HG03060 (cell line): ENCODE measurements at regions not wholly inside any gene's neighbourhood (a gene's known extent, or its start where the extent isn't known, plus 50 kb on each side); places are given as distances from the start of the nearest gene placed in this dataset.

Experiments used
- ATAC-seq: cut with Tn5 transposase; IDR thresholded peaks from one replicate; pipeline ENCODE4 v1.9.1; 2021; ENCODE audit warnings: low read depth, moderate number of reproducible peaks; ENCODE audit not compliant: unreplicated experiment

DNA sequence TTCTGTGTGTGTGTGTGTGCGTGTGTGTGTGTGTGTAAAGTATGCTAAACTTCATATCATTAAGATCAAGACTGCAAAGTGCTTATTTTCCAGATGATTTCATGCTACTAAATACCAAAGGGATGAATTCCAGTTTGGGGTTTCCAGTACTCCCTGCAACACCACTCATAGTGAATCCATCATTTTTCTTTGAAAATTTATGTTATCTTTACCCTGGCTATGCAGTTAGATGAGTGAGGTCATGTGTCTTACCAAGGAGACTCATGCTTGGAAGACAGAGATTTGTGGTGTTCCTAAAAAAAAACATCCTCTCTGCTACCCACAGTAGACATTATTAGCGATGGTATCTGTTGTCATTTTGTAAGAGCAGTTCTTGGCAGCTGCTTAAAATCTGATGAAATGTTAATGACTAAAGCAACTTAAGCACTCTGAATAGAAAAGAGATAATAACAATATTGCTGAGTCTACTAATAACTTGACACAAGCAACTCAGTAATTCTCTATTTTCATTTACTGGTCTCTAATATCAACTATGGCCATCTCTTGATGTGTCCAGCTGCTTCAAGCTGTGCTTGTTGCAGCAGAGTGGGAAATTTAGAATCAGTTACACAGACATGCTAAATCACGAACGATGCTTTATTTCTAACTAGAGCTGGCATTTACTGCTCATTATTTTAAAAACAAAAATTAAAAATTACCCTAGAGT is 1953.0 kb upstream of the IGFBP7 start:
- ATAC-seq = no peak

DNA sequence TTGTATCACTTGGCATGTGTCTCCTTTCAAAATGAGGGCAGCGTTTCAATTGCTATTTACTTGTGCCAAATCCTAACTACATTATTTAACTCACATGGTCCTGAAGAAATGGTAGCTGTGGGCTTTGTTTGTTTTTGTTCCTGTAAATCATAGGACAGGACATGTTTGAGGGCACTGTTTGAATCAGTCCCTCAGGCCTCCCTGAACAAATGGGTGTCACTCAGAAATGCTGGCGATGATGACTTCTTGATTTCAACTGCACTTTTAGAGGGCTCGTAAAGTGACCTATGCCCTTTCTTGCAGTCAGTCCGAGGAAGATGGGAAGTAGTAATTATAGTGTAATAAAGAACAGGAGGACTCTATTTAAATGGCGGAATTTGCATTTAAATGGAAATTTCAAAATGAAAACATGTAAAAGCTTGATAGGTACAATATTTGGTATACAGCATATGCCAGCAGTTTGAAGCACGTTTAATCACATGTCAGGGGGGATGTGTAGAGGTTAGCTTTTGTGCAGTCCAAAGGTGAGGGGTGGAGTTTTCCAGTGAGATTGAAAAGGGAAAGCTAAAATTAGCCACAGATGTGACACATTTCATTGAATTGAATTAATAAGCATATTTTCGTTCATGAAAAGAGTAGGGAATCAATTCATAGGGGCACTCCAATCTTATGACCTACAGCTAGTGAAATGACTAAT is 1958.7 kb upstream of the IGFBP7 start:
- no peak for ATAC-seq

DNA sequence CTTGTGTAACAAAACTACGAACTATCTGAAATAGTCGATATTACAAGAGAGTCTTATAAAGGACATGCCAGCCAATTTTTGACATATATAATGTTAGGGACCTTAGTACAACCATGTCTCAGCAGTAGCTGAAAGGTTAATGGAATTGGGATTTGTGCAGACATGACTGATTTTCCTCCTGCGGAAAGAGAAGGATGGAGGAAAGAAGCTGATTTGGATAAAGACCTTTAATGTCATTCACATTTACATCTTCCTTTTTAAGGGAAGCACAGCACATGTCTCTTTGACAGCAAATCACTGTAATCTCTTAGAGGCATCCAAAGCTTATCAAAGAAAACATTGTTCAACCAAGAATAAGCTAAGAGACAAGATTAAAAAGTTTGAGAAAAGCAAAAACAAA is 1976.2 kb upstream of the IGFBP7 start:
- no peak for ATAC-seq

DNA sequence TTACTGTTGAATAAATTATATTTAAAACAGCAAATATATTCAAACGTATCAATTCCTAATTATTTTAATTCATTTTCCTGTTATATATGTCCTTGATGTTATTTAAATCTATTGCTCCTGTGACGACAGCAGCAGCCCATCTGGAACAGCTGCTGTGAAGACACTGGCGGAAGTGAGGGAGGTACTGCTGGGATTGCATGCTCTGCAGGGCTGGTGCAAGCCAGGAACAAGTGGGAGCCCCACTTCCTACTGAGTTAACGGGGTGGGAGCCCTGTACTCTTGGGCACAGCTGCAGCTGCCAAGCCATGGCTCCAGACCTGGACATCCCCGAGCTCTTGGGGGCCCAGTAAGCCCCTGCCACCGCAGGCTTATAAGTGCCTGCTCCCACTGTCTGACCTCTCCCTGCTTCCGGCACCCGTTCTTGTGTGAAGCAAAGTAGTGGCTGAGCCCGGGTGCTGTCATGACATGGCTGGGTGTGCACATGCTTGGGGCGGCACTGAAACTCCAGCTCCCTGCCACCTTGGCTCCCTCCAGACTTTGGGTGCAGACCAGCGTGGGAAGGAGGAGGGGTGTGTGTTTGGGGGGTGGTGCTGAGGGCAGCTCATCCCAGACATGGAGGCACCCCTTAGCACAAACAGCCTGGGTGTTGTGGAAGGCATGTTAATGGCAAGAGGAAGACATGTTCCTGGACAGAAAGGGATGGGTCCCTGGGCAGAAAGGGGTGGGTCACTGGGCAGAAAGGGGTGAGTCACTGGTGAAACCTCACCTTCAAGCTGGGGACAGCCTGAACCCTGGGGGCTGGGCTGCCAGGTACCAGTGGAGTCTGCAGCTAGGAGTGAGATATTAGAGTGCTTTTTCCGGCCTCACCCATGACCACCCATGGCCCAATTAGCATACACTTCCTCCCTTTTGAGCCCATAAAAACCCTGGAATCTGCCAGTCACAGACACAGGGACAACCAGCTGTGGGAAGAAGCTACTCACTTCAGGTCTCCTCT is 1981.3 kb upstream of the IGFBP7 start:
- no peak for ATAC-seq

DNA sequence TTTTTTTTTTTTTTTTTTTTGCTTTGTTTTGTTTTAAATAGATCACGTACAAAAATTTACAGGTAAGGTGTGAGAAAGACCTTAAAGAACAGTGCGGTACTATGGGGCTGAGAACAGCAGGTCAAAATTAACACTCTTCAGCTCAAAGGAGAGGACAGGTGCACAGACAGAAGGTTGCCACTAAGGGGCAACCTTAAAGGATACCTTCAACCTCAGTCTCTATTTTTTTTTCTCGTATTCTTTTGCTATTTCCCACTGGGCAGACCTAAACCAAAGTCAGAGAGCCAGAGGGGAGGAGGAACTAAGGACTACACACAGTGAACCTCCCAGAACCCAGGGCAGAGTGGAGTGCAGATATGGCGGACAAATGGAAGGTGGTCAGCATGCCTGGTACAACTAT is 1984.3 kb upstream of the IGFBP7 start:
- ATAC-seq = no peak

DNA sequence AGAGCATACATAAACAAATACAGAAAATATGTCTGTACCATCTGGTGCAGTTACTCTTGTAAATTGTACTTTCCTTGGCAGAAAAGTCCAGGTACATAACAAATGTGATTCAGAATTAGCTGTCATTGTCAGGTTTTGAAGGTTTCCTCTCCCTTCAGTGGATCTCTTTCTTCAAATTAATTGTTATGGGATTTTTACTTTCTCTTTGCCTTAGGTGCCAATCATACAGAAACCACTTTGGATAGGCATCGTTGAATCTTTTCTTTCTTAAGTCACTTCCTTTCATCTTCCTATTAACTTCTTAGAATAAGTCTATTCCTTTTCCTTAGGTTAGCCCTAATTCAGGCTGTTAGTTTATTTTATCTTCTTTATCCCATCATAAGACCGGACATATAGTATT is 1992.1 kb upstream of the IGFBP7 start:
- no peak for ATAC-seq

DNA sequence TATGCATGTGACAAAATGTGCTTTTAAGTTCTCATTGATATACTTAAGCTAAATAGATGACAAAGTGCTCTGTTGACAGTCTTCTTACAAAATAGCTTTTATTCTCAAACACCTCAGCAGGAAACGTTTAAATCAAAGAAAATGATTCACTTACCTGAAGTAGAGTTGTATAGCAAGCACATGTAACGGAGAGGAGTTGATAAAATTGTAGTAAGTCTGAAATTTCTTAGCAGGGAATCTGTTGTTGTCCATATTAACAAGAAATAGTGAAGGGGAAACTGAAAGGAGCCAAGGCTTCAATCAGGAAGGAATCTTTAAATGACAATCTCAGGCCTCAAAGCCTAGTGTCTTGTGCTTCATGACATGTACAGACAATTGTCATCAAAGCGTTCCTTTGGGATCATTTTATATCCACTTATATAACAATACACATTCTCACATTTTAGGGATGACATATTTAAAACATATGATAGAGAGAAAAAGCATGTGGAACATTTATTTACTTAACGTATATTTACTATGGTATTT is 2010.2 kb upstream of the IGFBP7 start:
- no peak for ATAC-seq

DNA sequence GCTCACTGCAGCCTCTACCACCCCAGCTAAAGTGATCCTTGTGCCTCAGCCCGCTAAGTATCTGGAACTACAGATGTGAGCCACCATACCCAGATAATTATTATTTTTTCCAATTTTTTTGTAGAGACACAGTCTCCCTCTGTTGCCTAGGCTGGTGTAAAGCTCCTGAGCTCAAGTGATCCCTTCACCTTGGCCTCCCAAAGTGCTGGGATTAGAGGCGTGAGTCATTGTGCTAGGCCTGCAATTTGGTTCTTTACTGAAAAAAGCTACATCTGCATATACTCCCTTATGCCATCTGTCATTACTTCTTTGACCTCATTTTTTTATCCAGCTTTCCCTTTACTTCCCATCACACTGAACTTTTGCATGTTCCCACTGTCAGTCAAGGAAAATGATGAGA is 2012.4 kb upstream of the IGFBP7 start:
- ATAC-seq = no peak

DNA sequence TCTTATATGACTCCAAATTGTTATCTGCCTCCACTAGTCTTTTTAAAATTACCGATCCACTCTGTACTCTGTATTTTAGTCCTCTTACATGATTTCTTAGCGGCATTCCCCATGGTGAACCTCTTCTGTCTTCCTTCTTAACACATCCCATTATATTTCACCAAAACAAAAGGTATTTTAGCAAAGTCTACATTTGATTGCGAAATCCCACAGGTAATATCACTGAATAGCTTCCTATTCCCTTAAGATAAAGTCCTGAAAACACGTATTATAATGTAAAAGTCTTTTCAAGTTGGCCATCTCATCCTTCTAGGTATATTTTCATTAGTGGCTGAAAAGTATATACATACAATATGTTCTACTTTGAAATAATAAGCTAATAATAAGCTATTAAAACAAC is 2016.0 kb upstream of the IGFBP7 start:
- no peak for ATAC-seq

DNA sequence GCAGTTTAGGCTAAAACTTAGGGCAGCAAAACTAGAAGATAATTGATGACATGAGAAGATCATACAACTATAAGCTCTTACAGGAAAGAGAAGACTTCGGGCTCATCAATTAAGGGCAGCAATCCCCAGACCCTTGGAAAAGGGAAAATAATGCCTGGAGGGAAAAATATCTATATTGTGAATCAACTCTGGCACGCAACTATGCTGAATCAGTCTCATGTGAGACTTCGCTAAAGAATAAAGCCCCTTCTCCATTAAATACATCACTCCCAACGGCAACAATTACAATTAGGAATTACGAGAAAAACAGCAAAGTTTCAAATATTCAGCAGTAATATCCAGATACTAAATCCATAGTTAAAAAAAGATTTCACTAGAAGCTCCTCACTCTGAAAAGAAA is 2016.8 kb upstream of the IGFBP7 start:
- ATAC-seq = no peak

DNA sequence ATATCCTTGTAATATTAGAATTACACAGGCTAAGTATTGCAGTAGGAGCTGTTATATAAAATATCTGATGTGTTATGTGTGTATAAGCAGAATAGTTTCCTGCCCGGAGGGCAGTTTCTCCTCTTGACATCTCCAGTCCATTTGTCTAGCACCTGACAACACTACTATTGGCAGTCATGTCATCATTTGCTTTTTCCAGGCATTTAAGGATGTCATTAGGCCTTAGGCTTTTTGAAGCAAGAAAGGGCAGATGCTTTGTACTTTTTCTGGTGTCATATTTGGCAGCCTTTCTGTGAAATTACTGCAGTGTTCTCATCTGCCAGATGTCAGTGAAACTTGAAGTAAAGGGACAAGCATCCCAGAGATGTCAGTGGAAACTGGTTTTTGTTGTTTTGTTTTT is 2017.6 kb upstream of the IGFBP7 start:
- no peak for ATAC-seq

DNA sequence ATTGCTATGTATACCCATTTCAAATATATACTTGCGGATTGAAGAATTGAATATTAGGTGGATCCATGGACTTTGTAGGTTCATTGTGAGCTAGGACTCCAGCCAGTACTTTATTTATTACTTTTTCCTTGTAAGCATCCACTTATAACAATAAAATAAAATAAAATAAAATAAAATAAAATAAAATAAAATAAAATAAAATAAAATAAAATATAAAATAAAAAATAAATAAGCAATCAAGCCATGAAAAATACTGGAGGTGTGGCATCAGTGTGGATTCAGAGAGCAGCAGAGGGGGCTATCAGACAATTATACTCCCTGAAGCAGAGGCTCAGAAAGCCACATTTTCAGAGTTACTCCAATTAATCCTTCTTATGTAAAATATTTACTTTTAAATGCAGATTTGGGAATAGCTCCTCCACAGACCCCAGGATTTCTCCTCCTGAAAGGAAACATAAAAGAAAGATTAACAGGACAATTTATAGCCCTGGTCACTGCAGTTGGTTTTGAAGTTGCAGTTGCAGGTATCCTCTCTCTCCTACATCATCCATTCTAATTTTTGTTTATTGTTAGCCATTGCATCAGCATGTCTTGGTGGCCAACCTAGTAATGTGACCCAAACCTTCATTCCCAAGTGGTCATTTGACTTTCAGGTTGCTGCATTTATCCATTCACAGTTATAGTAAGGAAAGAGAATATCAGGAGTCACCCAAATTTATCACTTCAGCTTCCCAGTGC is 2025.2 kb upstream of the IGFBP7 start:
- no peak for ATAC-seq

DNA sequence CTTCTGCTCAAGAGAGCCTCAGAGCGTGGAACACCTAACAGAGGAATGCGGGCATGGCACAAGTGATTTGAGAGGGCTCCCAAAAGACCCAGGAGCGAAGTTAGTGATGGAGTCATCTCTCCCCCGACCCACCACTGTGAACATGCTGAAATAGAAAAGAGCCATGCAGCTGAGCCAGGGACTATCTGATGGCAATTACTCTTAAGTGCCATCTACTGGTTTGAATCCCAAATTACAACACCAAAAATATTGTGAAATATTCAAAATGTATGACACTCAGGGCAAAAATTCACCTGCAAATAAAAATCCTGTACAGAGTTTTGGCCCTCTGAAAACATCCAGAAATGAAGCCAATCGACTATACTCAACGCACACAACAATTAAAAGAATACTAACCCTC is 2038.9 kb upstream of the ADGRL3 start:
- ATAC-seq = no peak

DNA sequence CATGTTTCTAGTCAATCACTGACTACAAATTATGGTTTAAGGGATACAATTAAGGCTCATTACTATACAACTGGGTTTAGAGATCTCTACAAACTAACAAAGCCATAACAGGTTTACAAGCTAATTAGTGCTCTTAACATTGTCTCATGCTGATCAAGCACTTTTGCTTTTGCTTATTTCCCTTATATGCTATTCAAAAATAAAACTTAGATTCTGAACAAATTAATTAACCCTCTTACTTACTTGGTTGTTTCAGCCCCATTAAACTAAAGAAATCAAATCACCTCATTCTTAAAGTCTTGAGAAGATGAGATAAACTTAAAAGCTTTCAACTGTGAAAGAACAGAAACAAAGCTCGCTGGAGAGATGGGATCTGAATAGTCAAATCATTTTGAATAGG is 2024.5 kb upstream of the ADGRL3 start:
- ATAC-seq = no peak

DNA sequence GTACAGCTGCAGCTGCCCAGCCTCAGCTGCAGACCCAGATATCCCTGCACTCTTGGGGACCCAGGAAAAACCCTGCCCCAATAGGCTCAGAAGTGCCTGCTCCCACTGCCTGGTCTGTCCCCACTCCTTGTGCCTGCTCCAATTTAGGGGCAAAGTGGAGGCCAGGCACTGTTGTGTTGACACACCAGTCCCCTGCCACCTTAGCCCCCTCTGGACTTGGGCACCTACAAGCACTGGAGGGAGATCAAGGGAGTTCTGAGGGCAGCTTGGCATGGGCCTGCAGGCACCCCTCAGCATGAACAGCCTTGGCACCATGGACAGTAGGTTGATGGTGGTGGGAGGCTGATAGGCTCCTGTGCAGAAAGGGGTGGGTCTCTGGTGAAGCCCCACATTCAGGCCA is 2020.8 kb upstream of the ADGRL3 start:
- no peak for ATAC-seq

DNA sequence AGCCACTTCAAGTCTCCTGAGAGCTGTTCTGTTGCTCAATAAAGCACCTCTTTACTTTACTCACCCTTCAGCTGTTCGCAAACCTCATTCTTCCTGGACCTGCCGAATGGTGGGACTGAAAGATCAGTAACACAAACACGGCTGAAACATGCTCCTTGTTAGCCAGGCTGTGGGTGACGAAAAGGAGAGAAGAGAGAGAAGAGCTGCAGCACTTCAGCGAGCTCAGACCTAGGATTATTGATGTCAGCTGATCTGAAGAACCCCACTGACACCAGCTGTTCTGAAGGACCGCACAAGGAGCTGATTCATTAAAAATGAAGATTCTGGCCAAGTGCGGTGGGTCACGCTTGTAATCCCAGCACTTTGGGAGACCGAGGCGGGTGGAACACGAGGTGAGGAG is 2020.0 kb upstream of the ADGRL3 start:
- no peak for ATAC-seq

DNA sequence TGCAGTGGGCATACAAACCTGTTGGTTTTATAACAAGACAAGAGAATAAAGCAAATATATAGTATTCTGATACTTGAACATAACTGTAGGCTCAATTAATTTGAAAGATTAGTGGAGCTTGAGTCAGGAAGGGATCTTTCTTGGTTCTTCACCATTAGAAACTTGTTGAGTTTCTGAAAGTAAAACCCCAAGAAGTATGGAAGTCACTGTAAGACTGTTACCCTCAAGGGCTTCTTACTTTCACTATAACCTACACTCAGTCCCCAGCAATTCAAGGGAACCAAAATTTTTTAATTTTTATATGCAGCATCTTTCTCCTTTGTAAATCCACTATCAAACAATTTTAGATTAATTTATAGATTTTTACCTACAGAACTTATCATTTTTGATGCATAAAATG is 2019.2 kb upstream of the ADGRL3 start:
- ATAC-seq = no peak

DNA sequence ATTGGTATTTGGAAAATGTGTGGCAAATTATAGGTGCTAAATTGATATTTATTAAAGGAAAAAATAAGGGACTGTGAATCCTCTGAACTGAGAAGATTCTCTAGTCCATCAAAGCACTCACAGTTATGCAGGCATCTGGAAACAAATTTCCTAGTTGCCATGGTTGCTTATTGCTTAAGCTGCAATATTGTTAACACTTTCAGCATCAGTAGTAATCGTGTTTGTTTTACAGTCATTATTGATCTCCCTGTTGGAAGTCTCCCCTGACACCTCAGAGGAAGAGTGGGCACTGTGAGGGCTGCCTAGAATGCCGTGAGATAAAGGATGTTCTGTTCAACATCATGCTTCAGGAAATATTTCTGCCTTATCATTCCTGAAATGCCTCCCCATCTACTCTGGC is 2004.3 kb upstream of the ADGRL3 start:
- no peak for ATAC-seq

DNA sequence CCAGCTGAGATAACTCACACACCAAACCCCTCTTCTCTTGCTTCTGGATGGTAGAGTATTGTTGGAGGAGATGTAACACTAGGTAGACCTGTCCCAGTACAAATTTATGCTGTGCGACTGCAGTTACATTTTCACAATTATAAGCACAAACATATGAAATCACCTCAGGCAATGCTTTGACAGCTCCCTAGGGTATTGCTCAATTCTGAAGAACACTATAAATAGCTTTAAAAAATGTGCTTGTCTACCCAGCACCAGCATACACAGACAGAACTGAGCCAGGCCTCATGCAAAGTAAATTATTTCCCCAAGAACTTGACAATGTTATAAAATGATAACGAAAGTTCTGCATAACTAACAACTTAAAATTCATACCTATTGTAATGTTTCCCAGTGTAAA is 1999.1 kb upstream of the ADGRL3 start:
- no peak for ATAC-seq

DNA sequence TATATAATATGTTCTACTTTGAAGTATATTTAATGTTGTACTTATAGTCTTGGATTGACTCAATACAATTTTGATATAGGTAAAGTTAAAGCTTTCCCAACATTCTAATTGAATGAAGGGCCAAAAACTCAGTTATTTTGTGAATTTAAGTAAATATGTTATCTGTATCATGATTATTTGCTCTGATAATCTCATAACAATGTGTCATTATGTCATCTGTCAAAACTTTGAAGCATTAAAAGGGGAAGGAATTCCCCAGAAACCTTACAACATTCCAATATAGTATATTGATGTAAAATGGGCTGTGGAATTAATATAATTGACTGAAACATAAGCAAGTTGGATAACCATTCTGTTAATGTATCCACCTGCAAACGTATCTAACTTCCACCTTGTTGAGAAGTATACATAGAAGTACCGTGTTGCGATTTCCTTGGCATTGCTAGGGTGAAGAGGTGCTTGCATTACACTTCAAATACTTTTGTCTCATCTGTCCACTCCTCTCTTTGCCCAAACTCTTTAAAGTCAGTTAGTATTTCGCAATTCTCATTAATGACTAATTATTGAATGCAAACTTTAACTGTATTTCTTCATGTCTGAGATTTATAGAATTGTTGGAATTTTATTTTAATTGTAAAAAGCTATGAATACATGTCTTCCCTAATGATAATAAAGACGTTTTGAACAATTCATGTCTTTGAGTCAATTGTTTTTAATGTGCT is 1982.1 kb upstream of the ADGRL3 start:
- no peak for ATAC-seq
